Left cardiac atrium (tissue), 4 donors: ENCODE measurements at regions not wholly inside any gene's neighbourhood (a gene's known extent, or its start where the extent isn't known, plus 50 kb on each side); places are given as distances from the start of the nearest gene placed in this dataset.
A peak's percentile ranks its signal among the peaks of the same experiment; 100 is the strongest.

Experiments
- ATAC-seq, 2 donors: fragments of 200-7000 bp; cut with Tn5 transposase; one replicate each; pipeline ENCODE4 v1.9.1; 2020; ENCODE audit warnings: mild to moderate bottlenecking in 2 of 2, moderate library complexity in 2 of 2
- DNase-seq: peaks from one replicate; pipeline ENCODE4 v3.0.0-alpha.2; 2020
- intact Hi-C, 2 donors: fragments of 100-400 bp; cut with DNase I; formaldehyde crosslinking; loops; one replicate each; pipeline versions ENCODE4 v1.14.1 to v1.15.1; 2022 to 2023
- donor health status: DM: no; HTN: yes; CAD: no.
- donor health status: DM: no; HTN: yes; CAD: no; lungs with severe emphysema.
- donor health status: DM: yes; HTN: yes; CAD: no.
- donor health status: Dilated cardiomyopathy.

GRCh38 chr5:58403822-58404433 lies 56.0 kb downstream of the PLK2 start:
- ATAC-seq = no peak
- intact Hi-C loops = loop anchor here in 1 of 2 donors (10.0 kb wide), 1 partner anchor 51 kb away; no protein-coding TSS in a partner anchor
- no peak for DNase-seq

- DNase-seq = no peak
- ATAC-seq = no peak
- intact Hi-C loops = loop anchor here in 1 of 2 donors (10.0 kb wide), 1 partner anchor 53 kb away; no protein-coding TSS in a partner anchor
These were observed 58.2 kb downstream of the PLK2 start for GRCh38 chr5:58401701-58402100.

GRCh38 chr5:58400737-58401136 lies 59.1 kb downstream of the PLK2 start:
- intact Hi-C loops = loop anchor here in 1 of 2 donors (10.0 kb wide), 1 partner anchor 54 kb away; no protein-coding TSS in a partner anchor
- DNase-seq = no peak
- ATAC-seq = peak in 1 of 2 donors; percentile 67

- intact Hi-C loops = loop anchor here in 1 of 2 donors (10.0 kb wide), 1 partner anchor 55 kb away; no protein-coding TSS in a partner anchor
- ATAC-seq (no peak), DNase-seq (no peak)
These were observed 59.9 kb downstream of the PLK2 start for GRCh38 chr5:58399951-58400350.

- ATAC-seq (no peak), DNase-seq (no peak)
- intact Hi-C loops = no loop called here
These were observed 65.5 kb downstream of the PLK2 start for GRCh38 chr5:58394339-58394738.

GRCh38 chr5:58393716-58394115 lies 66.2 kb downstream of the PLK2 start:
- ATAC-seq (no peak), DNase-seq (no peak)
- intact Hi-C loops = no loop called here

GRCh38 chr5:58392496-58392895 lies 67.4 kb downstream of the PLK2 start:
- DNase-seq (no peak), ATAC-seq (no peak)
- intact Hi-C loops = no loop called here

GRCh38 chr5:58383448-58383847 lies 76.4 kb downstream of the PLK2 start:
- intact Hi-C loops = no loop called here
- ATAC-seq (peak in 1 of 2 donors; percentile 25), DNase-seq (no peak)

GRCh38 chr5:58382131-58382534 lies 77.8 kb downstream of the PLK2 start:
- ATAC-seq = peak; percentile 53 to 78
- DNase-seq = peak; percentile 33
- intact Hi-C loops = no loop called here

GRCh38 chr5:58381566-58381965 lies 78.3 kb downstream of the PLK2 start:
- DNase-seq = no peak
- no peak for ATAC-seq
- intact Hi-C loops = no loop called here

GRCh38 chr5:58380655-58381054 lies 79.2 kb downstream of the PLK2 start:
- intact Hi-C loops = no loop called here
- no peak for ATAC-seq
- DNase-seq = no peak

GRCh38 chr5:58378613-58379390 lies 81.1 kb downstream of the PLK2 start:
- no peak for ATAC-seq
- intact Hi-C loops = no loop called here
- DNase-seq = no peak

- ATAC-seq (no peak), DNase-seq (no peak)
- intact Hi-C loops = no loop called here
These were observed 89.3 kb downstream of the PLK2 start for GRCh38 chr5:58370606-58371005.

GRCh38 chr5:58369513-58370190 lies 90.2 kb downstream of the PLK2 start:
- DNase-seq (no peak), ATAC-seq (peak; percentile 28 to 75)
- intact Hi-C loops = loop anchor here in 1 of 2 donors (10.0 kb wide), 1 partner anchor 85 kb away; no protein-coding TSS in a partner anchor

- ATAC-seq = peak; percentile 88
- DNase-seq = no peak
- intact Hi-C loops = loop anchor here in 1 of 2 donors (10.0 kb wide), 1 partner anchor 88 kb away; no protein-coding TSS in a partner anchor
These were observed 93.4 kb downstream of the PLK2 start for GRCh38 chr5:58366461-58366860.

- intact Hi-C loops = loop anchor here in 1 of 2 donors (10.0 kb wide), 1 partner anchor 89 kb away; no protein-coding TSS in a partner anchor
- DNase-seq (no peak), ATAC-seq (no peak)
These were observed 94.1 kb downstream of the PLK2 start for GRCh38 chr5:58365791-58366190.

- ATAC-seq = no peak
- intact Hi-C loops = loop anchor here in 1 of 2 donors (10.0 kb wide), 1 partner anchor 91 kb away; no protein-coding TSS in a partner anchor
- DNase-seq = no peak
These were observed 96.2 kb downstream of the PLK2 start for GRCh38 chr5:58363461-58364249.

GRCh38 chr5:58362135-58362534 lies 97.8 kb downstream of the PLK2 start:
- DNase-seq = no peak
- peak in 1 of 2 donors; percentile 75 for ATAC-seq
- intact Hi-C loops = loop anchor here in 1 of 2 donors (10.0 kb wide), 1 partner anchor 93 kb away; no protein-coding TSS in a partner anchor

GRCh38 chr5:58360794-58361193 lies 99.1 kb downstream of the PLK2 start:
- no peak for ATAC-seq
- DNase-seq = no peak
- intact Hi-C loops = loop anchor here in 1 of 2 donors (10.0 kb wide), 1 partner anchor 94 kb away; no protein-coding TSS in a partner anchor
